GM12865 (cell line): ENCODE measurements at regions not wholly inside any gene's neighbourhood (a gene's known extent, or its start where the extent isn't known, plus 50 kb on each side); places are given as distances from the start of the nearest gene placed in this dataset.
"Not testable (repeated sequence)": the region's sequence is repeated elsewhere in the genome, so short reads cannot be mapped to it uniquely, and the experiment has no call there.

ENCODE experiments used
- DNase-seq: peaks from one replicate; pipeline ENCODE4 v3.0.0; 2010; ENCODE audit warnings: low read depth
- H3K4me3 ChIP-seq: 2 replicates; pipeline ENCODE4 v1.5.1; 2011; ENCODE audit warnings: mild to moderate bottlenecking, low read depth, low read length, control low read depth
- CTCF ChIP-seq: IDR thresholded peaks from 2 replicates; pipeline ENCODE4 v1.5.1; 2011; ENCODE audit warnings: low read length, control low read depth, low read depth, inconsistent platforms; ENCODE audit not compliant: insufficient read depth; ENCODE audit errors: missing control alignments

DNA sequence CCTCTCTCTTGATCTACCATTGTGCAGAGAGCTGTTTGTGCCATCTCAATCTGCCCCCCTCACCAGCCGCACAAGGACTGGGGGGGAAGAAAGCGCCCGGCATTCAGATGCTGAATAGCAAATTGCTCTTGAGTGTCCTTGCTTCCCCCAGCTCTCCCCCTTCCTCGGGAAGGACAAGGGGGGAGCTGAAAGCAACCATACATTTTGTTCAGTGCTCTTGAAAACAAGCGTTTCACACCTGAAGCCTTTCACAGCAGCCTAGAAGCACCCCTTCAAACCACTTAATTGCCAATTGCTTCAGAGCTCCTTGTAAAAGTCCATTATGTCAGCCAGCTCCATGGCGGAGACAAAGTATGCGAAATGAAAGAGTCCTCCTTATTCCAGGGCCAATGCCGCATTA is 540.1 kb downstream of the NR2F2 start:
- DNase-seq, result no peak
- no peak overlapping the region for H3K4me3 ChIP-seq

DNA sequence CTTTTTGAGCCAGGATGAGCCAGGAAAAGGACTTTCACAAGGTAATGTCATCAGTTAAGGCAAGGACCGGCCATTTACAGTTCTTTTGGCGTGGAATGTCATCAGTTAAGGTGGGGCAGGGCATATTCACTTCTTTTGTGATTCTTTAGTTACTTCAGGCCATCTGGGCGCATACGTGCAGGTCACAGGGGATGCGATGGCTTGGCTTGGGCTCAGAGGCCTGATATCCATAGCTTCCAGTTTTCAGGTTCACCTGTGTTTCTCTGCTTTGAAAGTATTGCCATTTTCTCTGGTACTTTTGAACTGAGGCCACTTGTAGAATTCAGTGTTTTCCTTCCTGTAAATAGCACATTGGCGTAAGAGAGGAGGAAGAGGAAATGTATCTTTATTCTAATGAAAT is 546.9 kb downstream of the NR2F2 start:
- H3K4me3 ChIP-seq, DNase-seq: not testable (repeated sequence)

More for the DNA sequence above, 540.1 kb downstream of the NR2F2 start:
- TF ChIP-seq CTCF, result no peak

DNA sequence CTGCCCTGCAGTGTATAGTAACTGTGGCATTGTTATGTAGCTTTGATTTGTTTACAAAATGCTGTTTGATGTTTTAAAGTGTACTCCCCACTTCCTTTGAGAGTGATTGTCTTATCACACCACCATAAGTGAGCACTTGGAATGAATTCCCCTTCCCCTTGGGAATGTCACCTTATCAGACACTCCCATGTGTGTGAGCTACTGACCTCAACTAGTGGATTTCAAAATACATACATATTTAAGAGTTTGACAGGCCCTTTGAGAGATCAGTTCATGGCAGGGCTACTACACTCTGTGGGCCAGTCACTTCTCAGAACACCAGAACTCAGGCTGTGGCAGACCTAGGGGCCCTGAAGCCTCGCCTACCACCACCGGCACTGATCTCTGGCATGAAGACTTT is 547.6 kb downstream of the NR2F2 start:
- no peak overlapping the region for H3K4me3 ChIP-seq
- no peak for TF ChIP-seq CTCF

DNA sequence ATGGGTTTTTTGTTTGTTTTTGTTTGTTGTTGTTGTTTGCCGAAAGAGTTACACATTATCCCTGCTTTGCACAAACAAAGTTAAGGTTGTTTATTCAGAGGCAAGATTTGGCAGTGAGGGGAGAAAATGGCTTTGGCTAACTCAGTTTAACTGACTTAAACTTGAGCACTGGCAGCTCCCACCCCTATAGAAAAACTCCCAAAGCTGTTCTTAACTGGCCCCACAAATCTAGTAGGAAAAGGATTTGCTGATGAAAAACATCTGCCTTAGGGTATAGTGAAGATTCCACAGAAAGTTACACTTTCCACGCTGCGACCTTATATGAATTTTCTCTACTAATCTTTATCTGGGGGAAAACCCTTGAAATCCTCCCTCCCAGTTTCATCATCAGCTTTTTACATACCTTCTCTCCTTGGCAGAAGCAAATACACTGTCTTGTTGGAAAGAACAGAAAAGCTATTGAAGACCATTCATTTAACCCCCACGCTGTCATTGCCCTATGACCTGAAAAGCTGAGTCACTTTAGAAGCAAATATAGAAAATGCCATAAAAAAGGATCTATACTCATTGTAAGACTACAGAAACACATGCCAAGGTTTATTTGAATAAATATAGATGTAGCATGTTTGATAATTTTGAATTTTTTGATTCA is 551.7 kb downstream of the NR2F2 start:
- TF ChIP-seq CTCF, result no peak
- H3K4me3 ChIP-seq, result no peak overlapping the region
- no peak for DNase-seq

More for the DNA sequence above, 547.6 kb downstream of the NR2F2 start:
- no peak for DNase-seq

GRCh38 chr15:96887730-96888129 is 557.2 kb downstream of the NR2F2 start:
- no peak for TF ChIP-seq CTCF
- no peak for DNase-seq
- H3K4me3 ChIP-seq, result no peak overlapping the region

GRCh38 chr15:96888764-96889163 is 558.3 kb downstream of the NR2F2 start:
- TF ChIP-seq CTCF, result no peak
- H3K4me3 ChIP-seq, result no peak overlapping the region
- DNase-seq, result no peak

DNA sequence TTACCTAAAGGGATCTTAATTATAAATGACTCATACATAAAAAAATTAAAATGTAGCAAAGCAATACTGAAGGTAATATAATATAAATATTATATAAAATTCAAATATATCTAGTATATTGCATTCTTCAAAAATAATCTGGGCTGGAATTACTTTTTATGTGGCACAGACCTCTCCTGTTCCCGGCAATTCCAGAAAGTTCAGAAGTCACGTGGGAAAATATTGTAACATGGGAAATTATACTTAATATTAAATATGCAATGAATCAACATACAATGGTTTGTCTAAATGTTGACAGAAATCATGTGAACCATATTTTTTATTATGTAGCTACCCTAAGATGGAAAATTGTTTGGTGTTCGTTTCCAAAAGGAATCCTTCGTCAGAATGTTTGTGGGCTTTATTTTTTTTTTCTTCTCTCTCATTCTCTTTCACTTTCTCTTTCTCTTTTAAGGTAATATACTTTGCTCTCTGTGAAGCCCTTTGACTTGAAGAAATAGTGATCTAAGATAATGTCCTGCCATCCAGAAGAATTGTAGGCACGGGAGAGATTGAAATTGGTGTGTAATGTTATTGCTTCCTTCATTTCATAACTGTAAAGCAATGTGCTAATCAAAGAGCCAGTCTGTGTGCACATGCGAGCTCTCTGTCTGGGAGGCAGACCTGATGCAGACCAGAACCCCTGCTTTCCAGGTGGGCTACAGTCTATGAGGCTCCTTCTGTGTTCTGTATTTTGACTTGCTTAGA is 559.4 kb downstream of the NR2F2 start:
- TF ChIP-seq CTCF, result no peak
- no peak for DNase-seq
- peak overlapping the region; percentile 32 for H3K4me3 ChIP-seq
